Erythroblast (primary cell): ENCODE measurements at regions not wholly inside any gene's neighbourhood (a gene's known extent, or its start where the extent isn't known, plus 50 kb on each side); places are given as distances from the start of the nearest gene placed in this dataset.
A peak's percentile ranks its signal among the peaks of the same experiment; 100 is the strongest.

Experiments
- DNase-seq, 2 experiments: peaks; one replicate each; lab custom pipeline; 2025; lab: John Stamatoyannopoulos, UW
- GATA1 ChIP-seq: IDR thresholded peaks from 2 replicates; pipeline ENCODE4 v1.6.1; 2011; ENCODE audit warnings: low read depth, mild to moderate bottlenecking, control low read depth, low read length, moderate library complexity
- POLR2A ChIP-seq: IDR thresholded peaks from 2 replicates; pipeline ENCODE4 v1.6.1; 2011; ENCODE audit warnings: mild to moderate bottlenecking, low read length

- DNase-seq = no peak
- TF ChIP-seq GATA1 (no peak), POLR2A (no peak)
These were observed 211.4 kb upstream of the PARD3B start for GRCh38 chr2:204333861-204334260.

GRCh38 chr2:204335451-204336058 lies 209.7 kb upstream of the PARD3B start:
- TF ChIP-seq POLR2A = no peak
- TF ChIP-seq GATA1 = no peak
- no peak for DNase-seq

- TF ChIP-seq GATA1 (no peak), POLR2A (no peak)
- DNase-seq = no peak
These were observed 209.0 kb upstream of the PARD3B start for GRCh38 chr2:204336153-204336744.

DNA sequence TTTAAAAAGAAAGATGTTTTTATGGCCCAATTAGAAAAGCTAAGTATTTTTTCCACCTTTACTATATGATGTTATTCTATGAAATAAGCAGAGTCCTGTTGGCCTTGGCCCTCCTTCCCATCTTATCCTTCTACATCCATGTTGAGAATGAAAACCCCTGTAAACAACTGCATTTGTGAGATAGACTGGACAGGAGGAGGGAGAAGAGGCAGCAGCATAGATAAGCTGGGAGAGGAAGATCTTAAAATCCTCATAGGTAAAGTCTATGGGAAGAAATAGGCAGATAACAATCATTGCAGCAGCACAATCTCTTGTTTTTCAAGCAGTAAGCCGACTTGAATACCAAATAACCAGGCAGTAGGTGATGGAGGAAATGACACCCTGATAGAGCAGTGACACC lies 207.6 kb upstream of the PARD3B start:
- TF ChIP-seq GATA1 (no peak), POLR2A (no peak)
- no peak for DNase-seq

GRCh38 chr2:204339212-204339715 lies 206.0 kb upstream of the PARD3B start:
- no peak for TF ChIP-seq POLR2A
- no peak for TF ChIP-seq GATA1
- no peak for DNase-seq

DNA sequence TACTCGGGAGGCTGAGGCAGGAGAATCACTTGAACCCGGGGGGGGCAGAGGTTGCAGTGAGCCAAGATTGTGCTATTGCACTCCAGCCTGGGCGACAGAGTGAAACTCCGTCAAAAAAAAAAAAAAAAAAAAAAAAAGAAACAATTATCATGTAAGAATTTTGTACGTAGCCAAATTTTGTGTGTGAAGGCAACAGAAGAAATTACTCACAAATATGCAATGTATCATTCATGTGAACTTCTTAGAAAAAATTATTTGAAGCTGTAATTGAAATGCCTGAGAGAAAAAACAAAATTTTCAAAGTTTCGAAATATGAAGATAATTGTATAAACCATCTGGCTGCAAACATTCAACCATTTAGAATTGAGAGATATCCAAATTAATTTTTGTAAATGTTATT lies 204.8 kb upstream of the PARD3B start:
- TF ChIP-seq GATA1 = no peak
- TF ChIP-seq POLR2A = no peak

DNA sequence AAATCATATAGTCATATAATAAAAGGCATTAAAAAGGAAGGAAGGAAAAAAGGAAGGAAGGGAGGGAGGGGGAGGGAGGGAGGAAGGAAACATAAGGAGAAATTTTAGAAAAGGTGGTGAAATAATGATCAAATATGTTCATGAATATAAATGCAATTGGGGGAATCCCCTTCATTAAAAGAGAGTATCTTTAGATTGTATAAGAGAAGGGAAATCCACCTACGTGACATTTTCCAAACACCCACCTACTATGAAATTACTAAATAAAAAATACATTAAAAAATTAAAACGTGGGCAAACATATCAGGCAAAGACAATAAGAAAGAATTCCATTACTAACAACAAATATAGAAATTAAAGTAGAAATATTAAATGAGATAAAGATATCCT lies 203.4 kb upstream of the PARD3B start:
- DNase-seq = no peak
- TF ChIP-seq POLR2A (no peak), GATA1 (no peak)

More for the DNA sequence above, 204.8 kb upstream of the PARD3B start:
- no peak for DNase-seq

DNA sequence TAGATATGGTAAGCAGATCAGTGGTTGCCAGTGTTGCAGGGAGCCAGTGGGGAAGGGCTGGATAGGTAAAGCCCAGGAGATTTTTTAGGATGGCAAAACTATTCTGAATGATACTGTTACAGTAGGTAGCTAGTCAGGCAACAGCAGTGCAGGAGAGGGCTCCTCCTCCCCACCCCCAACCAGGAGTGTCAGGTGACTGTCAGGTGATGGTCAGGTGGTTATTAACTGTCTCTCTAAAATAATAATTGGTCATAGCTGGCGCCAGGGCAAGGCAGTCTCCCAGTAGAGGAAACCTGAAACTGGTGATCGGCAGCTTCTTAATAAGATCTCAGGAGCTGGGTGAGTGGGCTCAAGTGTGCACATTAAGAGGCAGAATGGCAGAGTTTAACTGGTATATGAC lies 201.6 kb upstream of the PARD3B start:
- TF ChIP-seq POLR2A = no peak
- no peak for TF ChIP-seq GATA1
- no peak for DNase-seq

DNA sequence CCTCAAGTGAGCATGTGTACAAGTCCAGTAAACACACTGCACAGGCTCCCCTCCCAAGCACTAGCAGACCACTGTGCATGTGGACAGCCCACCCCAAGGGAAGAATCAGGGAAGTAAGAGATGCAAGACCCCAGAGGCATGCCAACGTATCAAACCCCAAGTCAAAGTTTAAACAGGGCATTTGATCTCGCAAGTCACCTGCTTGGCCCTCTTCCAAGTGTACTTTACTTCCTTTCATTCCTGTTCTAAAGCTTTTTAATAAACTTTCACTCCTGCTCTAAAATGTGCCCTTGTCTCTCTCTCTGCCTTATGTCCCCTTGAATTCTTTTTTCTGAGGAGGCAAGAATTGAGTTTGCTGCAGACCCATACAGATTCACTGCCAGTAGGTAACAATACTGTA lies 201.2 kb upstream of the PARD3B start:
- no peak for DNase-seq
- no peak for TF ChIP-seq POLR2A

GRCh38 chr2:204346906-204347305 lies 198.4 kb upstream of the PARD3B start:
- DNase-seq = no peak
- TF ChIP-seq POLR2A = no peak
- TF ChIP-seq GATA1 = no peak

DNA sequence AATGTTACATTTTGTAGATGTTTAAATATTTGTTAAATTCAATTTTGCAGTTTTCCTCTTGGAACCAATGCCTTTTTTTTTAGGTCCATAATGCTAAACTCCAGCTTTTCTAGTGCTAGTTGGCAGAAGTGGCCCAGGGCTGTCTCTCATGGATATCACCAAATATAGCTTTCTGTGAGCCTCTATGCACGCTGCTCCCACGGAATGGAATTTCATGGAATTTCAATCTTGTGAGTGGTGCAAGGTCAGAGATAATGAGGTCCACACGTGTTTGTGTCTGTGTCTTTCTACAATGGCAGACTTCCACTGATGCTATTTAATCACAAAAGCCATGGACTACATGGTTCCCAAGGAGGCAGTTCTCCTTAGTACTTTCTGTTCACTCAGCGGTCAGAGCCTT lies 191.5 kb upstream of the PARD3B start:
- DNase-seq = no peak

GRCh38 chr2:204354442-204354856 lies 190.8 kb upstream of the PARD3B start:
- peak; percentile 35 to 57 for DNase-seq
- TF ChIP-seq GATA1 (no peak), POLR2A (no peak)

More for the DNA sequence above, 191.5 kb upstream of the PARD3B start:
- TF ChIP-seq POLR2A = no peak
- no peak for TF ChIP-seq GATA1

GRCh38 chr2:204355688-204356087 lies 189.6 kb upstream of the PARD3B start:
- no peak for DNase-seq
- no peak for TF ChIP-seq GATA1
- TF ChIP-seq POLR2A = no peak

- no peak for DNase-seq
- TF ChIP-seq POLR2A (no peak), GATA1 (no peak)
These were observed 189.1 kb upstream of the PARD3B start for GRCh38 chr2:204356151-204356641.
